NCI-H1417 treated with DMSO at 0.1 percent for 48 hours (cell line): ENCODE measurements at regions not wholly inside any gene's neighbourhood (a gene's known extent, or its start where the extent isn't known, plus 50 kb on each side); places are given as distances from the start of the nearest gene placed in this dataset.
"Not testable (repeated sequence)": the region's sequence is repeated elsewhere in the genome, so short reads cannot be mapped to it uniquely, and the experiment has no call there.

Experiments
- DNase-seq: peaks from one replicate; lab custom pipeline; 2025; lab: John Stamatoyannopoulos, UW

DNA sequence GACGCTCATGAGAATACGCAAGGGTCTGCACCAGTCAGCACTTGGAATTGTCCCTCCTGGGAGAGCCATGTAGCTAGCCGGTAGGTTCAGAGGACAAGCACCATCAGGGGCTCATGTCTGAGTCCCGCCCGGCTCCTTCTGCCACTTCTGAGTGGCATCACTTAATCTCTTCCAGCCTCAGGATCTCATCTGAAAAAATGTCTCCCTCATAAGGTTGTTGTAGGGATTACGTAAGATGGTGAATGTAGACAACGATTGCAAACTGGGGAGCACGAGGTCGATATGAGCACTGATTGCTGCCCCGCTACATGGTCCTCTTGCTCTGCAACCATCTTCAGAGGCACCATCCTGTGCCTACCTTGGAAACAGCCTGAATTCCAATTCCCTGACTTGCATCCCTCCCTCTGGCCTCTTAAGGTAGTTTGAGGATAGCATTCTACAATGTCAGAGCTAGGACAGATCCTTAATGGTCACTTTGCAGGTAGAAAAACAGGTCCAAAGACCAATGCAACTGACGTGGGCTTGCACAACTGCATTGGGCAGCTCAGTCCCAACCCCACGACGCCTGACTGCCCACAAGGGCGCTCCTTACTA, 115.8 kb upstream of the TMEM45B start:
- no peak for DNase-seq

DNA sequence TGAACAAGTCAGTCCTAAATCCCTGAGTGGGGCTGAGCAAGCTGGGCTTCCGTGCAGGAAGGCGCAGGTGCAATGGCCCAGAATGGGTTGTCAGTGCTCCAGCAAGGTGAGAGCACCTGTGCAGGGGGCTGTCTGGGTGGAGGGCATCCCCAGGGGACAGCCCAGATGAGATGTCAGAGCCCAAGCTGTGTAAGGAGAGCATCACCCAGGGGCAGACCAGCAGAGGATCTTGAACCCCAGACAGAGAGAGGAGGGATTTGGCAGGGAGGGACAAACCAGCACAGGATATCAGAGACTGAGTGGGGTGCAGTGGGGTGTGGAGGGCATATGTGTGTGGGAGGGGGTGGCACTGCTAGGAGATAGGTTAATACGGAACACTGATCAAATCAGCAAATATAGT, 114.9 kb upstream of the TMEM45B start:
- DNase-seq: no peak

DNA sequence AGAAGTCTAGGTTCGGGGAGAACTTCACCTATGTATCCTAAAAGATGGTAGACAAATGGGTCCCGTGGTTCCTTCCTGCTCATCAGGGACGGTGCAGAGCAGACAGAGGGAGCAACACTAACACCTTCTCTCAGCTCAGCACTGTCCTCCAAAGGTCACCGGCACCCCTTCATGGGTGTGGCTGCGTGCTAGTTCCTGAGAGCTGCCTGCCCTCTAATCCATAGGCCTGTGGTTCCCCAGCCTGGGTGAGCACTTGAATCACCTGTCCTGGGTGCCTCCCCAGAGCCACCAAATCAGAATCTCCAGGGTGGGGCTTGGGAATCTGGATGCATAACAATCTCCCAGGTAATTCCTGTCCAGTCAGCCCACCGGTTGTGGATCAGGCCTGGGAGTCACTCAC, 113.9 kb upstream of the TMEM45B start:
- no peak for DNase-seq

DNA sequence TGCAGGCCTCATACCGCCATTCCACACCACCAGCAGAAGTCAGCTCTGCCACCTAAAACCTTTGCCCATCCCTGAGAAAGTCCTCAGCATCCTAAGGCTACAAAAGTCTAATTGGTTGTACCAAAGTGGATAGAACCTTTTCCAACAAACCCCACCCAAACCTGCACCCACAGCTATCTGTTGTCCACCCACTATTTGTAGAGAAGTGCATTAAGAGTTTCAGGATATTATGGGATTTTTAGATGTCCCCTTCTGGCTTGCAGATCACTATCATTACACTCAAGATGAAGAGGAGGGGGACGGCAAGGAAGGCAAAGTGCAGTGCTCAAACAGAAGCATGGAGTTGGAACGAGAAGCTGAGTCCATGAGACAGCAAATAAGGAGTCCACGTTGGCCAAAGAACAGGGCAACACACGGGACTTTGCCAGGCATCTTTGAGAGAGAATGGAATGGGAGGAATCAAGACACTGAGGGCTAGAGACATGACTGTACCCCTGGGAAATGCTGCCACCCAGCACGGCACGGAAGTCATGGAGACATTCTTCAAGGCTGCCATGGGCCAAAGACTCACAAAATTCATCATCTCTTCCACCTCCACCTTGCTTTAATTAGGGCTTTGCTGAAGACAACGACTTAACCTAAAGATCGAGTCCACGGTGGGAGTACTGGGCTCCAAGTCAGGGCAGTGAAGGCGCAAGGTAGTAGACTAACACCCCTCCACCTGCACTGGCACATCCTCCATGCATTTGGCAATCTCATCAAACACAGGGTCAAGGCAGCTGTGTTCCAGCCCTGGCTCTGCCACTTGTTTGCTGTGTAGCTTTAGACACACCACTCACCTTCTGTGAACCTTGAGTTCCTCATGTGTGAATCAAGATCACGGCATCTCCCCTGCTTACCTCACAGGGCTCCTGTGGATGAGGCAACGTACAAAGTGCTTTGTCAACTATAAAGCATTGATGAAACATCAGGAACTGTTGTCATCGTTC, 112.9 kb upstream of the TMEM45B start:
- DNase-seq: no peak

DNA sequence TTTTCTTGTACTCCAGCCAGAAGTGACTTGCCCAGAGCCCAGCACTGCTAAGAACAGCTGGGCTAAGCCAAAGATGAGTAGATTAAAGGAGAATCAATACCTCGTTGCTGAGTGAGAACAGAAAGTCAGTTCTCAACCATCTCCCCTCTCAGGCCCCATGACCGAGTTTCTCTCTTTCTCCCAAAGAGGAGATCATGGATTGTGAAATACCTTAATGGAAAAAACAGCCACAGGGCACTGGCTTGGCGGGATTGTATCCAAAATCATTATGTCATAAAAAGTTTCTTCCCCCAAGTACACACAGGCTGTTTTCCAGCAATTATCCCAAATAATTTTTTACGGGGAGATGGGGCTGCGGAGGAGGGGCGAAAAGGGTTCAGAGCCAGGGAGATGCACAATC, 111.8 kb upstream of the TMEM45B start:
- no peak for DNase-seq

DNA sequence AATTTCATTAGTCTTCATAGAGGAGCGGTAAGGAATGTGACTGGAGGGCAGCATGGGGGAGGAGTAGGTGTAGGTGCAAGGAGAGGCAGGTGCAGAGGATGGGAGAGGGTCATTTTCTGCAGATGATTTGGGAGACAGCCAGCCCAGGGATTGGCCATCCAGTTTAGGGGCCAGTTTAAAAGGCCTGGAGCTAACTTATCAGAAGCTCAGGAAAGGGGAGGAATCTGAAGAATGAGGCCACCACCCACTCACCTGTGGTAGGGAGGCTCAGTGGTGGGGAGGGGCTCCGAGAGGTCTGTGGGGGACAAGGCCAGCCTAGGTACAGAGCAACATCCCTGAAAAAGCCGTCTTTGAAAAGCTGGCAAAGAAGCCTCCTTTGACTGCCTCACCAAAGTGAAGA, 110.8 kb upstream of the TMEM45B start:
- no peak for DNase-seq

DNA sequence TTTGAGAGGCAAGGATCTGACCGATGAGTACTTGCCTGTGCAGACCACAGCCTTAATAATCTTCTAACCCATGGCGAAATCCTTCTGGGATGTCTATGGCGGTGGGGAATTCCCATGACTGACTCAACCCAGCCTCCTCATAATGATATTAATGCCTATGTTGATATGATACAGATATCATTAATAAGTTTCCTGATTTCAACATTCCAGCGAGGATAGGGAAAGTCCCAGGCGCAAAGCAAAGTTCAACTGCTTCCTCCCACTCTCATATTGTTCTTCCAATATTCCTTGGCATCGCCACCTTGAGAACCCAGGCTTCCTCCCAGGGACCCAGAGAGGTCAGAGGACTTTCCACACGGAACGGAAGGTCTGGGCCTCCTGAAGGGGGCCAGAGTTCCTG, 110.3 kb upstream of the TMEM45B start:
- DNase-seq: no peak

DNA sequence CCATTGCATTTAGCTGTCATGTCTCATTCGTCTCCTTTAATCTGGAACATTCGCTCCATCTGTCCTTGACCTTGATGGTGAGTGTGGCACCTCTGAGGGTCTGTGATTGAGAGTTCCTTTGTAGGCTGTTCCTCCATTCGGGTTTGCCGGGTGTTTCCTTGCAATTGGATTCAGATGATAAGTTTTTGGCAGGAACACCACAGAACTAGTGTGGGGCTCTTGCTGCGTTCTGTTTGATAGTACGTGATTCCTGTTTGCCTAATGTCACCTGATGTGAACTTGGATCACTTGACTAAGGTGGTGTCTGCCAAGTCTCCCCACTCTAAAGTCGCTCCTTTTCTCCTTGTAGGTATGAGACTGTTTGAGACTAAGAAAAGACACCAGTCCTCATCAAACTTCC, 109.7 kb upstream of the TMEM45B start:
- no peak for DNase-seq

DNA sequence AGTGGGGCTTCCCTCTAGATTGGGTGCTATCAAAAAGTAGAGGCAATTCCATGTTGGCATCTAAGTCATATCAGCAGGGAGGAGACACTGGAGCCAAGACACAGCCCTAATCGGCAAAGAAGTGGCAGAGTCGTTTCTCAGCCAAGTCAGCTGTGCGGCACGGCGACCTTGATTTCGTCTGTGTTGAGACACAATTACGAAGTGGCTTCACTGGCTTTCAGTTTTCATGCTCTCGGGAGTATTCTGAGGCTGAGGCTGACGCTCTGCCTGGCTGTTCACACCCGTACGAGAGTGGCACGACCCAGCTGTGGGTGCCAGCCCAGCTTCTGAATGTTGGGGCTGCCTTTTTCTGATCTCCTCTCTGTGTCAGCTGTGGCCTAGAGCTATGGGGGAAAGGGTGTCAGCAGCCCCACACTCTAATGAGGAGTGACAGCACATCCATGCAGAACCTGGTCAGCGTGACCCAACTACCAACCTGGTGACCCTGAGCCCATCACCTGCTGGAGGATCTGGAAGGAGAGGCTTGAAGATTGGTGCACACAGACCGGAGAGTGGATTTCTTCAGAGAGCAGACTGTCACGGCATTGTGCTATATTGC, 105.7 kb upstream of the TMEM45B start:
- no peak for DNase-seq

DNA sequence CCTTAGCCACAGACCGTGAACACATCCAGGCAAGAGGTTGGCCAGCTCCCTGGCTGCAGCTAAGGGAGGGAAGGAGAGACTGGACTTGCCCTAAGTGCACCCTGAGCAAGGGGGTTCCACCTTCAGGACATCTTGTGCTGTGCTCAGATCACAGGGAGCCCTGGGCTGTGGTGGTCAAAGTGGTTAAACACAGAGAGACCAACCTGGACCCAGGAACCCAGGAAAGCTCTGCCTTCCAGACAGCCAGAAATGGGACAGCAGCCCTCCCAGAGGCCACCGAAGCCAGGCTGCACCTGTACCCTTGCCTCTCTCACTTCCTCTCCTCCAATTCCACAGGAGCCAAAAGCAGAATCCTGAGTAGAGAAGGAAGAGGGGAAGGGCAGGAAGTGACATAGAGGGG, 105.2 kb upstream of the TMEM45B start:
- DNase-seq: no peak

DNA sequence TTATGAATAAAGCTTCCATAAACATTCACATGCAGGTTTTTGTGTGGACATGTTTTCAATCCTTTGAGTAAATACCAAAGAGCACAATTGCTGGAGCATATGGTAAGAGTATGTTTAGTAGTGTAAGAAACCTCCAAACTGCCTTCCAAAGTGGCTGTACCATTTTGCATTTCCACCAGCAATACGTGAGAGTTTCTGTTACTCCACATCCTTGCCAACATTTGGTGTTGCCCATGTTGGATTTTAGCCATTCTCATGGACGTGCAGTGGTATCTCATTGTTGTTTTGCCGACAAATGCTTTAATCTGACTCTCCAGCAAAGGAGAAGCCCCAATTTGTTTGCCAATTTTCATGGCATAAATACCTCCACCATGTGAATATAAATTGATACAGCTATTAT, 103.9 kb upstream of the TMEM45B start:
- DNase-seq: no peak

DNA sequence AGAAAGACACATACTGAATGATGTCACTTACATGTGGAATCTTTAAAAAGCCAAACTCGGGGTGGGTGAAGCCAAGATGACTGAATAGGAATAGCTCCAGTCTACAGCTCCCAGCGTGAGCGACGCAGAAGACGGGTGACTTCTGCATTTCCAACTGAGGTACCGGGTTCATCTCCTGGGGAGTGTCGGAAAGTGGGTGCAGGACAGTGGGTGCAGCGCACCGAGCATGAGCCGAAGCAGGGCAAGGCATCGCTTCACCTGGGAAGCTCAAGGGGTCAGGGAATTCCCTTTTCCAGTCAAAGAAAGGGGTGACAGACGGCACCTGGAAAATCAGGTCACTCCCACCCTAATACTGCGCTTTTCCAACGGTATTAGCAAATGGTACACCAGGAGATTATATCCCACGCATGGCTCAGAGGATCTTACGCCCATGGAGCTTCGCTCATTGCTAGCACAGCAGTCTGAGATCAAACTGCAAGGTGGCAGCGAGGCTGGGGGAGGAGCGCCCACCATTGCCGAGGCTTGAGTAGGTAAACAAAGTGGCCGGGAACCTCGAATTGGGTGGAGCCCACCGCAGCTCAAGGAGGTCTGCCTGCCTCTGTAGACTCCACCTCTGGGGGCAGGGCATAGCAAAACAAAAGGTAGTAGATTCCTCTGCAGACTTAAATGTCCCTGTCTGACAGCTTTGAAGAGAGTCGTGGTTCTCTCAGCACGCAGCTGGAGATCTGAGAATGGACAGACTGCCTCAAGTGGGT, 103.0 kb upstream of the TMEM45B start:
- not testable (repeated sequence) for DNase-seq

DNA sequence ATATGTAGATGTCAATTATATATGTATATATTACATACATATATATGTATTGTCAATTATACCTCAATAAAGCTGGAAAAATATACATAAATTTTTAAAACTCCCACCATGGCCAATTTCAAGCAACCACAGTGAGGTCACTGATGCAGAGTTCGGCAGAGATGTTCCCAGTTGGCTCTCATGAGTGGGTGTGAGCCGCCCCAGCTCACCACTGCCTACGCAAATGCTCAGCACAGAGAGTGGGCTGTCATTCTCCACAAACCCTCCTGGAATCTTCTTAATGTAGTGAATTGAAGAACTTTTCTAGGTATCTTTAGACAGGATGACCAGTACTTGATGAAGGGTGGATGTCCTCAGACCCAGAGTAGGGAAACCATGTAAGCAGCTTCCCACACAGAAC, 96.6 kb upstream of the TMEM45B start:
- DNase-seq: no peak

DNA sequence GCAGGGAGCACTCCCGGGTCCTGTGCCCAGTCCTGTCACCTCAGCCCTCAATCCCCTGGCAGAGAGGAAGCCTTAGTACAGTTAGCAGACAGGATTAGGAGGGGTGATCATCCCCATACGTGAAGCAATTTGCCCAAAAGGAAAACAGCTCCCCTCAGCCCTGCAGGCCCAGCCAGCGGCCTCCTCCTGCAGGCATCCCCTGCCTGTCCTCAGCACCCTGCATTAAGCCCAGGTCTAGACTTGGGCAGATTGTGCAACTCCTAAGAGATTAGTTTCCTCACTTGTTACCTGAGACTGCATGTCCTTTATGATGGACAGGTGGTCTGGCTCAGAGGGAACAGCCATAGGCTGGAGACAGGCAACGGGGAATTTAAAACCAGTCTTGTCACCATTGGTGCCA, 95.5 kb upstream of the TMEM45B start:
- DNase-seq: no peak

DNA sequence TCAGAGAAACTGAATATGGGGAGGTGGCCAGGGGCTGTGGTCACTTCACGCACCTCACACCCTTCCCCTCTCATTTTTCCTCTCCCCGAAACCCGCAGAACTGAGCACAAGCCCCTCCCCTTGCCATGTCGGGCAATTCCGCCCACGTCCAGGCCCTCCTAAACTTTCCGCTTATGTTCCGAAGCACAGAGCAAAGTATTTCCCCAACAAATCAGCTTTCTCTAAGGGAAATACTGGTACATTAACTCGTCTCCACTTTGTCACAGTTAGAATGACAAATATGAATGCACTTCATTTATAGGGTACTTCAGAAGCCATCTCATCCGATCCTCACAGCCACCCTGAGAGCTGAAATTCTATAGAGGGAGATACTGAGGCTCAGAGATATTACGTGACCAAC, 94.7 kb upstream of the TMEM45B start:
- DNase-seq: no peak

DNA sequence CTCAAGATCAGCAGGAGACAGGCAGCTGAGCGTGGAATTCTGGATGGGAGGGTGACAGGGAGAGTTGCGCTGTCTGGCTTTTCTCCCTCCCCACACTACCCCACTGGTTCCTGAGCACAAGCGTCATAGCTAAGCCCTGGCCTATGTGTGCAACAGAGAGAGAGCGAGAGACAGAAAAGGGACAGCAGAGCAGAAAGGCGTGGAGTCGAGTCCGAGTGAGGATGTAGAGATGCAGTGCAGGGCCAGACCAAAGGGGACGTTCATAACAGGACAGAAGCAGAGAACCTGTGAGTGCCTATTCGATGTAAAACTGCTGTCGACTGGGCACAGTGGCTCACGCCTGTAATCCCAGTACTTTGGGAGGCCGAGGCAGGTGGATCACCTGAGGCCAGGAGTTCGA, 94.0 kb upstream of the TMEM45B start:
- DNase-seq: no peak

DNA sequence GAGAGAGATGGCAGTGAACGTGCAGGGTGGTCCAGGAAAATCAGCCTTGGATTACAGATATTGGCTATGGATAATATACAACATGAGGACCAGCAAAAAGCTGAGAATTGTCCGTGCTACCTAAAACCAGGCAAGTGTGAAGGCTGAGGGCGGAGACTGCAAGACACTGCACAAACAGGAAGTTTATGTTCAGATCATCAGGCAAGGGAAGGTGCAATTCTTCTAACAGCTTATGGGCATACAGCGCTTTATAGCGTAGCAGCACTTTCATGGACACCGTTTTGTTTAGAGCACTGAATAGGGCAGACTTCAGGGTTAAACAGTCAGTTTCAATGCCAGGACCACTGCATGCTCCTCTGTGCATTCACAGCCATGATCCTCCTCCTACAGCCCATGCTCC, 93.1 kb upstream of the TMEM45B start:
- no peak for DNase-seq

DNA sequence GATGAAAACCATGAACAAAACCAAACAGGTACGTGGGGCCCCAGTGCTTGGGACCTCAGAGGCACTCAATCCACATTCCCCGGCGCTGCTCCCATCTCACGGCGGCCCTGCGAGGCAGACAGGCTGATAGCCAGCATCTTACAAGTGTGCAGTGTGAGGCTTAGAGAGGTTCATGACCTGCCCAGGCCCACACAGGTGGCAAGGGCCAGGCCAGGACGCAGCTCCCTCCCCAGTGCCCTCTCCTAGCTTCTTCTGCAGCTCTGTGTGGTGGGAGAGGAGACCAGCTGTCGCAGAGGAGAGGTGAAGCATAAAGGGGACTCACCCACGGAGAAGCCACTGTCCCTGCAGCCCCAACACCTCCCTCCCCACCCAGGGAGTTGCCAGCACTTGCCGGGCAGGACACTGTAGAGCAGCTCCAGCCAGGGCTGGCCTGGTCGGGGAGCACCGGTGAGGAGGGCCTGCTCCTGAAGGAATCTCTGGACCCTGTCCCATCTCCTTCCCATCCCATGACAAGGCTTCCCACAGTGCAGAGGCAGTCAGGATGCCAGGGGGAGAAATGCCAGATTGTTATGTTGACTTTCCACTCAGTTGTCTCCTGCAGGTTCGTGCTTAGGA, 92.4 kb upstream of the TMEM45B start:
- no peak for DNase-seq

DNA sequence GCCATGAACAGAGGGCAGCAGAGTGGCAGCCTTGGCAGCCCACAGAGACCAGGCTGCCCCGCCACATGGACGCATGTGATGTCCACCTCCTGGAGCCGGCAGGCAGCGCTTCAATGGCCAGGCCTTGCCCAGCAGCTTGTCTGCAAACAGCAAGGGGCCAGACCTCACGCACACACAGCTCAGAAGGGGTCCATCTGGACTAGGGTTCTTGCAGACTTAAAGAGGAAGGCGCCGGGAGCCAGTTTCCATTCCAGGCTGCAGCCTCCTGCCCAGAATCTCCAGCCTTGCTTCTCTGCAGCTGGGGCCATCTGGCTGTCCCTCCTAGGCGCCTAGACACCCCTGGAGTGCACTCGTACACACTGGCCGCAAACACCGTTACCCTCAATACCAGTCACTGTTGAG, 91.9 kb upstream of the TMEM45B start:
- no peak for DNase-seq

DNA sequence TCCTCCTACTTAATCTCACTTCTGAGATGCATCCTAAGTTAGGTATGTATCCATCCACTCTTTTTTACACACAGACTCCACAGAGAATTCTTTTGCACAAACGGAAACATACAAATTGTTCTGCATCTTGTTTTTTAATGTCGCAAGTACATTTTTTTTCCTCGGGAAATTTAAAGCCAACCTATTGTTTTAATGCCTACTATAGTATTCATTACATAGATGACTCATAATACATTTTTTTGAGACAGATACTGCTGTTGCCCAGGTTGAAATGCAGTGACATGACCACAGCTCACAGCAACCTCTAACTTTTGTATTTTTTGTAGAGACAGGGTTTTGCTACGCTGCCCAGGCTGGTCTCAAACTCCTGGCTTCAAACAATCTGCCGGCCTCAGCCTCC, 90.8 kb upstream of the TMEM45B start:
- DNase-seq: no peak

DNA sequence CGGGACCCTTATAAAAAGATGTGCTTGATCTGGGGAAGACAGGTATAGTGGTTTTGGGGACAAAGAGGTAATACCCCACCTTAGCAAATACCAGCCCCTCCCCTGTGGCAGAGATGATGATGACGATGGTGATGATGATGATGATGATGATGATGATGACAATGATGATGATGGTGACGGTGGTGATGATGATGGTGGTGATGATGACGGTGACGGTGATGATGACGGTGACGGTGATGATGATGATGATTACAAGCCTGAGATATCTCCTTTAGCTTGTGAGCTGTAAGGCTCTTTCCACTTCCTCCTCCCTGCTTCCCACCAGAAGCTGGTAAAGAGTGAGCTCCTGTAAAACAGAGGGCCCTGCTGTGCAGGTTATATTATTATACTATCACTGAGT, 89.5 kb upstream of the TMEM45B start:
- DNase-seq: no peak

DNA sequence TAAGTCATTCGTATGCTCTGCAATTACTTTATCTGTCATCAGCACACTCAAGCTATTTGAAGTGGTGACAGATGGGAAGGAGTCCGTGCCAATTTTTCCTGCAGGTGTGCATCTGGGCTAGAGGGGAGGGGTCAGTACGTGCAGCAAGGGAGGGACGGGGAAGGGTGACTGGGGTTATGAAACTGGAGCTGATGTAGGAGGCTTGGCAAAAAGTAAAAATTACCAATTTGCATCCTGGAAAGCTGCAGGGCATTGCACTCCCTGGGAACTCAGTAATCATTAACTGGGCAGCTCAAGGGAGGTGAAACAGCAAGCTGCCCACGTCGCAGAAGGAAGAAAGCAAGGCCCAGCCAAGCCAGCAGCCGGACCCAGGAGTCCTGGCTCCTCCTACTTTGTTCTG, 87.1 kb upstream of the TMEM45B start:
- peak; percentile 88 for DNase-seq
